Mesenchymal stem cell (in vitro differentiated cells and primary cell): ENCODE measurements at regions not wholly inside any gene's neighbourhood (a gene's known extent, or its start where the extent isn't known, plus 50 kb on each side); places are given as distances from the start of the nearest gene placed in this dataset.
"Not testable (repeated sequence)": the region's sequence is repeated elsewhere in the genome, so short reads cannot be mapped to it uniquely, and the experiment has no call there.

Experiments
- DNase-seq: peaks from one replicate; pipeline ENCODE4 v3.0.0-alpha.2; 2013
- H2AFZ ChIP-seq: one replicate; pipeline ENCODE4 v1.6.1; 2013; ENCODE audit warnings: low read depth, mild to moderate bottlenecking, control low read depth, inconsistent platforms, low read length, moderate library complexity
- H2AK5ac ChIP-seq: 2 replicates; pipeline ENCODE4 v1.6.1; 2013; ENCODE audit warnings: low read length, moderate library complexity, mild to moderate bottlenecking, inconsistent platforms; ENCODE audit not compliant: severe bottlenecking
- H2BK120ac ChIP-seq: one replicate; pipeline ENCODE4 v1.6.1; 2013; ENCODE audit warnings: low read depth, mild to moderate bottlenecking, inconsistent platforms, low read length, moderate library complexity
- H2BK12ac ChIP-seq, 2 experiments: one replicate each; pipeline ENCODE4 v1.6.1; 2013; ENCODE audit warnings: inconsistent platforms in 2 of 2, low read length in 2 of 2, mild to moderate bottlenecking in 2 of 2, moderate library complexity in 2 of 2, control low read depth in 1 of 2
- H2BK15ac ChIP-seq: one replicate; pipeline ENCODE4 v1.6.1; 2013; ENCODE audit warnings: mild to moderate bottlenecking, low read depth, inconsistent platforms; ENCODE audit not compliant: poor library complexity, severe bottlenecking
- H2BK5ac ChIP-seq: 2 replicates; pipeline ENCODE4 v1.6.1; 2013; ENCODE audit warnings: low read depth, mild to moderate bottlenecking, low read length, control low read depth, inconsistent platforms; ENCODE audit not compliant: poor library complexity, severe bottlenecking
- H3K14ac ChIP-seq, 2 experiments: one replicate each; pipeline ENCODE4 v1.6.1; 2013; ENCODE audit warnings: inconsistent platforms in 2 of 2, low read length in 2 of 2, control low read depth in 1 of 2, mild to moderate bottlenecking in 1 of 2, moderate library complexity in 1 of 2
- H3K18ac ChIP-seq, 2 experiments: one replicate each; pipeline ENCODE4 v1.6.1; 2013; ENCODE audit warnings: inconsistent platforms in 2 of 2, low read length in 2 of 2, control low read depth in 1 of 2, low read depth in 1 of 2, mild to moderate bottlenecking in 1 of 2
- H3K23ac ChIP-seq, 2 experiments: one replicate each; pipeline ENCODE4 v1.6.1; 2013; ENCODE audit warnings: inconsistent platforms in 2 of 2, low read length in 2 of 2, mild to moderate bottlenecking in 2 of 2, moderate library complexity in 2 of 2, control low read depth in 1 of 2
- H3K27ac ChIP-seq: 2 replicates; pipeline ENCODE4 v1.5.1; 2013; ENCODE audit warnings: mild to moderate bottlenecking, moderate library complexity, low read length, control low read depth, inconsistent platforms; ENCODE audit not compliant: poor library complexity, severe bottlenecking
- H3K27me3 ChIP-seq, 2 experiments: 2 replicates each; pipeline versions ENCODE4 v1.6.1 to v1.7.0; 2013; ENCODE audit warnings: low read length in 2 of 2, mild to moderate bottlenecking in 2 of 2, moderate library complexity in 2 of 2, control low read depth in 1 of 2, inconsistent platforms in 1 of 2; ENCODE audit not compliant: control insufficient read depth in 1 of 2, insufficient read depth in 1 of 2
- H3K36me3 ChIP-seq, 2 experiments: 2 replicates each; pipeline versions ENCODE4 v1.6.1 to v1.7.0; 2013; ENCODE audit warnings: low read length in 2 of 2, control low read depth in 1 of 2, inconsistent platforms in 1 of 2, low read depth in 1 of 2, mild to moderate bottlenecking in 1 of 2; ENCODE audit not compliant: insufficient read depth in 2 of 2, control insufficient read depth in 1 of 2
- H3K4ac ChIP-seq, 2 experiments: one replicate each; pipeline ENCODE4 v1.6.1; 2013; ENCODE audit warnings: inconsistent platforms in 2 of 2, low read length in 2 of 2, mild to moderate bottlenecking in 2 of 2, moderate library complexity in 2 of 2, control low read depth in 1 of 2, low read depth in 1 of 2
- H3K4me1 ChIP-seq: 2 replicates; pipeline ENCODE4 v1.6.1; 2013; ENCODE audit warnings: low read depth, low read length, control low read depth; ENCODE audit not compliant: control insufficient read depth, insufficient read depth
- H3K4me2 ChIP-seq: 2 replicates; pipeline ENCODE4 v1.6.1; 2013; ENCODE audit warnings: low read length, mild to moderate bottlenecking, inconsistent platforms; ENCODE audit not compliant: poor library complexity, severe bottlenecking
- H3K4me3 ChIP-seq, 2 experiments: 2 replicates each; pipeline versions ENCODE4 v1.5.1 to v1.7.0; 2013; ENCODE audit warnings: low read length in 2 of 2, mild to moderate bottlenecking in 2 of 2, control low read depth in 1 of 2, low read depth in 1 of 2; ENCODE audit not compliant: insufficient read depth in 1 of 2
- H3K79me1 ChIP-seq: replicated peaks from 2 replicates; pipeline ENCODE4 v1.6.1; 2013; ENCODE audit warnings: mild to moderate bottlenecking, control low read depth, low read length, inconsistent platforms; ENCODE audit not compliant: poor library complexity, severe bottlenecking
- H3K9ac ChIP-seq: 2 replicates; pipeline ENCODE4 v1.7.0; 2013; ENCODE audit warnings: mild to moderate bottlenecking, low read length, moderate library complexity
- H3K9me3 ChIP-seq: 2 replicates; pipeline ENCODE4 v1.7.0; 2013; ENCODE audit warnings: mild to moderate bottlenecking, low read length; ENCODE audit not compliant: control insufficient read depth
- H4K8ac ChIP-seq: one replicate; pipeline ENCODE4 v1.6.1; 2013; ENCODE audit warnings: inconsistent platforms, mild to moderate bottlenecking, low read length, moderate library complexity
- H4K91ac ChIP-seq: one replicate; pipeline ENCODE4 v1.6.1; 2013; ENCODE audit warnings: mild to moderate bottlenecking, low read length, inconsistent platforms
- WGBS: methylation state at CpG from one replicate; pipeline ENCODE4 v1.1.7; 2013; ENCODE audit warnings: mixed read lengths; 5-methylcytosine and 5-hydroxymethylcytosine counted together

- Histone ChIP-seq H3K4me3 (no peak overlapping the region), H3K9me3 (no peaks in the 10 kb centered on the region), H3K4me2 (no peak overlapping the region), H3K36me3 (no peaks in the 10 kb centered on the region), H3K14ac (no peak overlapping the region), H3K79me1 (no peaks in the 10 kb centered on the region), H2BK5ac (no peak overlapping the region), H3K4ac (no peak overlapping the region), H3K27ac (no peak overlapping the region), H2AFZ (no peak overlapping the region), H2AK5ac (no peak overlapping the region), H2BK12ac (no peak overlapping the region), H3K4me1 (no peaks in the 10 kb centered on the region), H2BK120ac (no peak overlapping the region), H3K9ac (no peak overlapping the region), H3K18ac (no peak overlapping the region), H4K91ac (no peak overlapping the region), H3K23ac (no peak overlapping the region), H4K8ac (no peak overlapping the region), H3K27me3 (no peaks in the 10 kb centered on the region), H2BK15ac (no peak overlapping the region)
- no peak for DNase-seq
These were observed 81.6 kb upstream of the HGF start for GRCh38 chr7:81851413-81851812.

DNA sequence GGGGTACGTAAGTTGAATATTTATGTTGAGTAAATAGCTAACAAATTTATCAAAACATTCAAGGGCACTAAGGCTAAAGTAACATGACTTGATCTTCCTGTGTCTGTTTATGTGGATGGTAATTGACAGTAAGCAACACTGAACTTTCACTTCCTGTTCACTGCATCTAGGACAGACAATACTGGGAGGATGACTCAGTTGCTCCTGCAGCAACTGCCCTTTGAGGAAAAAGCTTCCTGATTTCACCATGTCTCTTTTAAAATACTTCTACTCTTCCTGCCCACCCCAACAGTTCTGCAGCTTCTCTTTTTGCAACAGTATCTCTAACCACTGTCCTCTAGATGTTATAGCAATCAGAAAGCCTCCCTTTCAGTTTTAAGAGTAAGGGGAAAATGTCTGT, 76.6 kb upstream of the HGF start:
- no peak overlapping the region for H2AFZ ChIP-seq
- H4K8ac ChIP-seq = no peak overlapping the region
- no peak overlapping the region for H3K4ac ChIP-seq
- peak overlapping the region; percentile 58 for H3K9ac ChIP-seq
- no peak overlapping the region for H3K23ac ChIP-seq
- WGBS = no CpG with 5 or more reads among the region's 1 CpG
- H3K9me3 ChIP-seq = no peaks in the 10 kb centered on the region
- H3K36me3 ChIP-seq = no peaks in the 10 kb centered on the region
- peak overlapping the region in 1 of 2 experiments; percentile 42 for H3K18ac ChIP-seq
- H3K27ac ChIP-seq = no peak overlapping the region
- no peaks in the 10 kb centered on the region for H3K27me3 ChIP-seq
- DNase-seq = peak; percentile 93
- peak overlapping the region in 1 of 2 experiments; percentile 44 for H3K4me3 ChIP-seq
- H2BK5ac ChIP-seq = no peak overlapping the region
- H3K14ac ChIP-seq = no peak overlapping the region
- H2BK12ac ChIP-seq = no peak overlapping the region
- no peaks in the 10 kb centered on the region for H3K79me1 ChIP-seq
- H2AK5ac ChIP-seq = no peak overlapping the region
- H3K4me1 ChIP-seq = no peaks in the 10 kb centered on the region
- H3K4me2 ChIP-seq = no peak overlapping the region
- no peak overlapping the region for H2BK120ac ChIP-seq
- H2BK15ac ChIP-seq = no peak overlapping the region
- no peak overlapping the region for H4K91ac ChIP-seq

DNA sequence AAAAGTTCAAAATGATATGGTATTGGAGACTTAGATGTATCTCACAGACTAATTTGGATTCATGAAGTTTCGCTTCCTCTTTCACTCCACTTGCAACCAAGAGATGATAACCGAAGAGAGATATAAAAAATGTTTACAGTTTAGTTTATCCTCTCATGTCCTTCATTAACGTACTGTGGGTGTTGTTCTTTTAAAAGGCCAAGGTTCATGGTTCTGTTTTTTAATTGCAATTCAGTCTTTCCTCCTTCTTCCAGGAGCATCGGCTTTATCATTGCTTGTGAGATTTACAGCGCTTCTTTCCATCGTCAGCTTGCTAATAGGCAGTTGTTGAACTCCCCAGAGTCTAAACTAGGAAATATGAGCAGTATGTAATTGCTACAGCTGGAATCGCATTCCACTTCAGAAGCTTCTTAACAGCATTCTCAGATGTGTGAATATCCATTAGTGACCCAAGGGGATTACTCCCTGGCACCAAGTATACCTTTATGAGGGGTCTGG, 75.9 kb upstream of the HGF start:
- H2BK12ac ChIP-seq = no peak overlapping the region
- no peaks in the 10 kb centered on the region for H3K4me1 ChIP-seq
- H3K27me3 ChIP-seq = no peaks in the 10 kb centered on the region
- no peak overlapping the region for H3K23ac ChIP-seq
- no peaks in the 10 kb centered on the region for H3K9me3 ChIP-seq
- 0% methylated on average over 5 of the region's 7 CpGs for WGBS
- no peaks in the 10 kb centered on the region for H3K79me1 ChIP-seq
- no peaks in the 10 kb centered on the region for H3K36me3 ChIP-seq
- H2BK5ac ChIP-seq = no peak overlapping the region
- no peak overlapping the region for H2BK15ac ChIP-seq
- H3K4me3 ChIP-seq = peak overlapping the region in 1 of 2 experiments; percentile 44
- H3K9ac ChIP-seq = peak overlapping the region; percentile 58
- H3K14ac ChIP-seq = no peak overlapping the region
- H3K4me2 ChIP-seq = no peak overlapping the region
- no peak overlapping the region for H4K8ac ChIP-seq
- no peak overlapping the region for H3K4ac ChIP-seq
- H2BK120ac ChIP-seq = no peak overlapping the region
- peak; percentile 86 for DNase-seq
- peak overlapping the region in 1 of 2 experiments; percentile 82 for H3K18ac ChIP-seq
- no peak overlapping the region for H3K27ac ChIP-seq
- no peak overlapping the region for H4K91ac ChIP-seq
- no peak overlapping the region for H2AFZ ChIP-seq
- H2AK5ac ChIP-seq = no peak overlapping the region

GRCh38 chr7:81843657-81844056, 73.8 kb upstream of the HGF start:
- H2BK15ac ChIP-seq, H3K79me1 ChIP-seq, H4K91ac ChIP-seq, H3K18ac ChIP-seq, DNase-seq, H3K14ac ChIP-seq, H4K8ac ChIP-seq, H3K27me3 ChIP-seq, H2BK12ac ChIP-seq, H3K4me1 ChIP-seq, H3K9ac ChIP-seq, H3K23ac ChIP-seq, H2AFZ ChIP-seq, H3K4me2 ChIP-seq, H3K36me3 ChIP-seq, H3K9me3 ChIP-seq, H2AK5ac ChIP-seq, H2BK5ac ChIP-seq, H3K4me3 ChIP-seq, H2BK120ac ChIP-seq, H3K4ac ChIP-seq, H3K27ac ChIP-seq: not testable (repeated sequence)
- 93% methylated on average over 2 of the region's 2 CpGs for WGBS
